Ovary (tissue), 7 donors: ENCODE measurements at regions not wholly inside any gene's neighbourhood (a gene's known extent, or its start where the extent isn't known, plus 50 kb on each side); places are given as distances from the start of the nearest gene placed in this dataset.

Experiments
- DNase-seq, 5 donors: peaks; one replicate each; pipeline ENCODE4 v3.0.0-alpha.2; 2019 to 2020
- H3K27ac ChIP-seq, 2 donors: fragments of 200-600 bp; one replicate each; pipeline versions ENCODE4 v1.5.1 to v1.8.0; 2019 to 2022
- H3K27me3 ChIP-seq: fragments of 200-600 bp; one replicate; pipeline ENCODE4 v1.8.0; 2022
- H3K36me3 ChIP-seq: fragments of 200-600 bp; sonication (generic); one replicate; pipeline ENCODE4 v1.5.1; 2019
- H3K4me1 ChIP-seq: one replicate; pipeline ENCODE4 v1.8.1; 2013; ENCODE audit warnings: mild to moderate bottlenecking, moderate library complexity; ENCODE audit not compliant: insufficient read depth
- H3K4me3 ChIP-seq: fragments of 200-600 bp; sonication (generic); one replicate; pipeline ENCODE4 v1.5.1; 2017
- H3K9me3 ChIP-seq, 2 donors: fragments of 200-600 bp in 1 of 2; sonication (generic) in 1 of 2; one replicate each; pipeline versions ENCODE4 v1.5.1 to v1.8.1; 2013 to 2019; ENCODE audit warnings: mild to moderate bottlenecking in 1 of 2, moderate library complexity in 1 of 2
- CTCF ChIP-seq, 3 donors: fragments of 450-650 bp in 2 of 3; fragments of 200-600 bp in 1 of 3; IDR thresholded peaks; one replicate each; pipeline versions ENCODE4 v1.5.1 to v1.8.0; 2016 to 2022; ENCODE audit warnings: antibody characterized with exemption in 3 of 3, mild to moderate bottlenecking in 1 of 3
- EP300 ChIP-seq: sonication (generic); formaldehyde crosslinking; IDR thresholded peaks from one replicate; pipeline ENCODE4 v1.6.1; 2017; ENCODE audit warnings: antibody characterized with exemption
- POLR2A ChIP-seq: fragments of 450-650 bp; IDR thresholded peaks from one replicate; pipeline ENCODE4 v1.6.1; 2017; ENCODE audit warnings: antibody characterized with exemption, mild to moderate bottlenecking, moderate library complexity
- whole genome bisulfite sequencing, 3 donors: extraction: QIAGEN DNeasy Blood & Tissue Kit in 1 of 3; methylation state at CpG; one replicate each; pipeline versions ENCODE4 v1.1.5 to v1.1.7; 2013 to 2017; 5-methylcytosine and 5-hydroxymethylcytosine counted together
- intact Hi-C, 4 donors: fragments of 100-400 bp; cut with DNase I; formaldehyde crosslinking; loops; one replicate each; pipeline versions ENCODE4 v1.11.0 to v1.15.1; 2022 to 2023
- donor health status: DM: no; HTN: no; CAD: no; lungs with moderate emphysema.
- donor health status: DM: no; HTN: no; CAD: no.
- donor health status: Bipolar disorder and iron deficiency.
- donor health status: DM: no; HTN: no; CAD: no.
- donor health status: DM: yes; HTN: yes; CAD: no.

GRCh38 chr1:238648296-238648695 is 738.1 kb upstream of the CHRM3 start:
- no peaks in the 10 kb centered on the region for H3K36me3 ChIP-seq
- H3K4me1 ChIP-seq, result no peaks in the 10 kb centered on the region
- no peak overlapping the region for H3K4me3 ChIP-seq
- WGBS, 3 donors, result 59 to 64% (median 60%) methylated on average over 1 of the region's 1 CpG
- no peaks in the 10 kb centered on the region for H3K27me3 ChIP-seq
- TF ChIP-seq CTCF (IDR thresholded peaks at IDR 0.05), result no peak
- TF ChIP-seq EP300, result no peak
- TF ChIP-seq POLR2A, result no peak
- no peak overlapping the region for H3K27ac ChIP-seq
- intact Hi-C loops, result no loop called here
- DNase-seq, result no peak
- H3K9me3 ChIP-seq, result no peaks in the 10 kb centered on the region

- Histone ChIP-seq H3K4me1 (no peaks in the 10 kb centered on the region), H3K4me3 (no peak overlapping the region), H3K27ac (no peak overlapping the region), H3K27me3 (no peaks in the 10 kb centered on the region), H3K36me3 (no peaks in the 10 kb centered on the region), H3K9me3 (no peaks in the 10 kb centered on the region)
- 8 to 20% (median 17%) methylated on average over 3 of the region's 3 CpGs for WGBS, 3 donors
- no peak for DNase-seq
- intact Hi-C loops, result no loop called here
- TF ChIP-seq EP300 (no peak), POLR2A (no peak), CTCF (IDR thresholded peaks at IDR 0.05) (no peak)
These were observed 738.5 kb upstream of the CHRM3 start for GRCh38 chr1:238647877-238648276.

- TF ChIP-seq POLR2A (no peak), EP300 (no peak), CTCF (IDR thresholded peaks at IDR 0.05) (no peak)
- intact Hi-C loops, result no loop called here
- Histone ChIP-seq H3K9me3 (no peaks in the 10 kb centered on the region), H3K27me3 (no peaks in the 10 kb centered on the region), H3K4me1 (no peaks in the 10 kb centered on the region), H3K4me3 (no peak overlapping the region), H3K27ac (no peak overlapping the region), H3K36me3 (no peaks in the 10 kb centered on the region)
- DNase-seq, result no peak
- WGBS, 3 donors, result 60 to 67% (median 63%) methylated on average over 4 of the region's 4 CpGs
These were observed 744.1 kb upstream of the CHRM3 start for GRCh38 chr1:238642231-238642630.

GRCh38 chr1:238639861-238640260 is 746.5 kb upstream of the CHRM3 start:
- H3K27ac ChIP-seq, result no peak overlapping the region
- H3K36me3 ChIP-seq, result no peaks in the 10 kb centered on the region
- DNase-seq, result no peak
- intact Hi-C loops, result no loop called here
- no peaks in the 10 kb centered on the region for H3K4me1 ChIP-seq
- no peaks in the 10 kb centered on the region for H3K9me3 ChIP-seq
- TF ChIP-seq EP300, result no peak
- TF ChIP-seq POLR2A, result no peak
- TF ChIP-seq CTCF (IDR thresholded peaks at IDR 0.05), result no peak
- H3K4me3 ChIP-seq, result no peak overlapping the region
- no peaks in the 10 kb centered on the region for H3K27me3 ChIP-seq

- H3K4me1 ChIP-seq, result no peaks in the 10 kb centered on the region
- no peaks in the 10 kb centered on the region for H3K9me3 ChIP-seq
- H3K4me3 ChIP-seq, result no peak overlapping the region
- DNase-seq, result no peak
- H3K27ac ChIP-seq, result no peak overlapping the region
- WGBS, 3 donors, result 56 to 58% (median 57%) methylated on average over 2 of the region's 2 CpGs
- no peaks in the 10 kb centered on the region for H3K27me3 ChIP-seq
- TF ChIP-seq POLR2A (no peak), CTCF (IDR thresholded peaks at IDR 0.05) (no peak), EP300 (no peak)
- no peaks in the 10 kb centered on the region for H3K36me3 ChIP-seq
- intact Hi-C loops, result no loop called here
These were observed 737.4 kb upstream of the ZP4 start for GRCh38 chr1:238628110-238628509.
